K562 (cell line): ENCODE measurements at regions not wholly inside any gene's neighbourhood (a gene's known extent, or its start where the extent isn't known, plus 50 kb on each side); places are given as distances from the start of the nearest gene placed in this dataset.

Experiments
- ELK1 ChIP-seq: sonication (generic); formaldehyde crosslinking; IDR thresholded peaks from 2 replicates; pipeline ENCODE4 v1.8.1; 2022; ENCODE audit warnings: missing genetic modification reagents
- FOXA1 ChIP-seq: fragments of 450-650 bp; IDR thresholded peaks from 2 replicates; pipeline ENCODE4 v1.6.1; 2016; ENCODE audit warnings: mild to moderate bottlenecking, borderline replicate concordance
- FOXM1 ChIP-seq, 2 experiments: fragments of 450-650 bp in 1 of 2; sonication (generic) in 1 of 2; formaldehyde crosslinking in 1 of 2; IDR thresholded peaks; 2 replicates each; pipeline versions ENCODE4 v1.6.1 to v1.9.0; 2017 to 2022; ENCODE audit warnings: low read depth in 2 of 2, mild to moderate bottlenecking in 2 of 2, missing genetic modification reagents in 1 of 2, moderate library complexity in 1 of 2
- GATAD2A ChIP-seq: fragments of 450-650 bp; IDR thresholded peaks from 2 replicates; pipeline ENCODE4 v1.6.1; 2017
- HNRNPL ChIP-seq: fragments of 200-400 bp; formaldehyde crosslinking; IDR thresholded peaks from 2 replicates; pipeline ENCODE4 v1.6.1; 2017; ENCODE audit warnings: low read depth, mild to moderate bottlenecking, low read length
- HNRNPUL1 ChIP-seq: fragments of 200-400 bp; formaldehyde crosslinking; IDR thresholded peaks from 2 replicates; pipeline ENCODE4 v1.6.1; 2017; ENCODE audit warnings: low read length
- PATZ1 ChIP-seq: fragments of 250-450 bp; sonication (Bioruptor Pico); IDR thresholded peaks from 2 replicates; pipeline ENCODE4 v1.5.0; 2020; ENCODE audit warnings: mild to moderate bottlenecking, borderline replicate concordance
- PHF21A ChIP-seq: fragments of 450-650 bp; IDR thresholded peaks from 2 replicates; pipeline ENCODE4 v1.6.1; 2017; ENCODE audit warnings: low read depth, borderline replicate concordance
- SRF ChIP-seq, 2 experiments: fragments of 250-450, 450-650 bp in 1 of 2; sonication (Bioruptor Pico) in 1 of 2; sonication (generic) in 1 of 2; formaldehyde crosslinking; IDR thresholded peaks; 2 replicates each; pipeline versions ENCODE4 v1.5.0 to v1.5.1; 2020 to 2022; ENCODE audit warnings: mild to moderate bottlenecking in 1 of 2, missing genetic modification reagents in 1 of 2
- ZNF277 ChIP-seq: fragments of 250-450 bp; sonication (Bioruptor Pico); IDR thresholded peaks from 2 replicates; pipeline ENCODE4 v1.8.0; 2022; ENCODE audit warnings: inconsistent platforms, mild to moderate bottlenecking, moderate library complexity, borderline replicate concordance

GRCh38 chr7:41238851-41239331 lies 464.0 kb downstream of the INHBA start:
- TF ChIP-seq SRF (CRISPR knock-in tag; IDR thresholded peaks at IDR 0.05) (no peak), FOXA1 (no peak), PATZ1 (CRISPR knock-in tag) (no peak), GATAD2A (no peak), PHF21A (no peak), ZNF277 (CRISPR knock-in tag) (no peak), ELK1 (CRISPR knock-in tag) (no peak), FOXM1 (IDR thresholded peaks at IDR 0.05; ENCODE audit: low read depth) (no peak), FOXM1 (CRISPR knock-in tag; IDR thresholded peaks at IDR 0.05; ENCODE audit: low read depth) (no peak), HNRNPUL1 (no peak), HNRNPL (no peak)
